ENCODE measurements at regions not wholly inside any gene's neighbourhood (a gene's known extent, or its start where the extent isn't known, plus 50 kb on each side); places are given as distances from the start of the nearest gene placed in this dataset.

DNA sequence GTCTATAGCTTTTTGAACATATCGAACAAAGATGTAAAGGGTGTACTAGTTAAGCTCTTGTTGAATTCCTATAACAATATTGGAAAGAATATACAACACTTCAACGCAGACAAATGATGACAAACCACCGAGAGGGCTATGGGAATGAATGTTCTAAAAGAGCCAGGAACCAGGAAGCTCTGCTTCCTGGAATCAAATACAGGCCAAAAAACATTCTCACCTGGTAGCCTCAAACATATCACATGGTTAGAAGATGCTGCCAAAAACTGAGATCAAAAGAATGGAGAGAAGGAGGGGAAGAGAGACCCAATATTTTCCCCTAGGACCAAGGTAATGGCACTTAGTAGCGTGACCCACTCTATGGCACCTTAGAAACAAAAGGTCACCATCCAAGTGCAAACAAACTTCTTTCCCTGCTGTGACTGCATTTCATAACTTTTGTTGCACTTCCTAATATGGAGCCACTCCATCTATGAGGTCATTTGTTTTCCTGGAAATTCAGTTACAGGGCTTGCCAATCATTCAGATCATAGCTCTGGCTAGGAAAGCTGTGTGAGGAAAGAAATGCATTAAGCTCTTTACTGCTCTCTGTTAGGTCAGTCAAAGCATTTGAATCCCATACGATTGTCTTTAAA lies 199.2 kb upstream of the NT5E start:
- Histone ChIP-seq H3T11ph (ENCODE audit: low read length) (no peak overlapping the region), H3K9me3 (ENCODE audit: control insufficient read depth, low read depth, low read length) (no peaks in the 10 kb centered on the region)

More for the DNA sequence above, 199.2 kb upstream of the NT5E start:
- Histone ChIP-seq H2AK5ac (ENCODE audit: insufficient read length, low read length) (no peak overlapping the region), H2BK15ac (ENCODE audit: low read depth, low read length) (no peak overlapping the region), H4K91ac (ENCODE audit: insufficient read length, low read depth, low read length) (no peak overlapping the region), H2BK5ac (ENCODE audit: insufficient read length, low read length) (no peak overlapping the region), H3K9ac (ENCODE audit: extremely low read depth, insufficient read length, low read length) (no peak overlapping the region), H3K23me2 (ENCODE audit: insufficient read length, low read depth, low read length, poor library complexity, severe bottlenecking) (no peaks in the 10 kb centered on the region), H3K18ac (ENCODE audit: insufficient read length, low read depth, low read length) (no peak overlapping the region), H3K27me3 (ENCODE audit: insufficient read depth, low read length) (no peaks in the 10 kb centered on the region), H3K56ac (ENCODE audit: insufficient read length, low read depth, low read length) (no peak overlapping the region), H2AFZ (ENCODE audit: low read length) (no peak overlapping the region), H4K5ac (ENCODE audit: insufficient read length, low read depth, low read length) (no peak overlapping the region), H2BK120ac (ENCODE audit: low read depth, low read length, poor library complexity, severe bottlenecking) (no peak overlapping the region), H2BK12ac (ENCODE audit: insufficient read length, low read depth, low read length) (no peak overlapping the region), H3K79me2 (ENCODE audit: insufficient read depth, low read length) (no peaks in the 10 kb centered on the region), H2BK20ac (ENCODE audit: low read depth, low read length, poor library complexity, severe bottlenecking) (no peak overlapping the region), H3K4me2 (ENCODE audit: insufficient read depth, insufficient read length, low read length) (no peak overlapping the region), H3K23ac (ENCODE audit: insufficient read length, low read depth, low read length) (no peak overlapping the region), H3K79me1 (ENCODE audit: insufficient read depth, low read depth, low read length, poor library complexity, severe bottlenecking) (no peaks in the 10 kb centered on the region), H3K27ac (ENCODE audit: insufficient read length, low read depth, low read length) (no peak overlapping the region), H3K14ac (ENCODE audit: insufficient read depth, low read length) (no peak overlapping the region), H3K4me1 (ENCODE audit: insufficient read depth, low read length) (no peaks in the 10 kb centered on the region), H4K20me1 (ENCODE audit: control insufficient read depth, insufficient read depth, insufficient read length) (no peaks in the 10 kb centered on the region), H3K4ac (ENCODE audit: low read depth, low read length) (no peak overlapping the region), H4K8ac (replicated peaks; ENCODE audit: insufficient read length, low read depth, low read length) (no peak overlapping the region)
- no peak overlapping the region for H3K27ac Mint-ChIP-seq
- no peak for DNase-seq
- no peak overlapping the region for H3K4me3 Mint-ChIP-seq
- WGBS (ENCODE audit: extremely low coverage, insufficient read length, low lambda C conversion rate) = no CpG with 5 or more reads among the region's 5 CpGs
- TF ChIP-seq, protein P1, sequence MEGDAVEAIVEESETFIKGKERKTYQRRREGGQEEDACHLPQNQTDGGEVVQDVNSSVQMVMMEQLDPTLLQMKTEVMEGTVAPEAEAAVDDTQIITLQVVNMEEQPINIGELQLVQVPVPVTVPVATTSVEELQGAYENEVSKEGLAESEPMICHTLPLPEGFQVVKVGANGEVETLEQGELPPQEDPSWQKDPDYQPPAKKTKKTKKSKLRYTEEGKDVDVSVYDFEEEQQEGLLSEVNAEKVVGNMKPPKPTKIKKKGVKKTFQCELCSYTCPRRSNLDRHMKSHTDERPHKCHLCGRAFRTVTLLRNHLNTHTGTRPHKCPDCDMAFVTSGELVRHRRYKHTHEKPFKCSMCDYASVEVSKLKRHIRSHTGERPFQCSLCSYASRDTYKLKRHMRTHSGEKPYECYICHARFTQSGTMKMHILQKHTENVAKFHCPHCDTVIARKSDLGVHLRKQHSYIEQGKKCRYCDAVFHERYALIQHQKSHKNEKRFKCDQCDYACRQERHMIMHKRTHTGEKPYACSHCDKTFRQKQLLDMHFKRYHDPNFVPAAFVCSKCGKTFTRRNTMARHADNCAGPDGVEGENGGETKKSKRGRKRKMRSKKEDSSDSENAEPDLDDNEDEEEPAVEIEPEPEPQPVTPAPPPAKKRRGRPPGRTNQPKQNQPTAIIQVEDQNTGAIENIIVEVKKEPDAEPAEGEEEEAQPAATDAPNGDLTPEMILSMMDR (conservative IDR thresholded peaks at IDR 0.05) = no peak
- H3K27me3 Mint-ChIP-seq (ENCODE audit: low read depth) = no peaks in the 10 kb centered on the region
- H3K4me1 Mint-ChIP-seq = peaks cover 0 to 7% of the 10 kb centered on the region in 2 experiments; a peak in 1 of 4 replicates
- H3K9me3 Mint-ChIP-seq = peaks cover 4 to 5% of the 10 kb centered on the region in 2 experiments; a peak in 4 of 5 replicates
- peaks cover 3 to 6% (median 5%) of the 10 kb centered on the region in 3 experiments; a peak in 2 of 7 replicates for H3K36me3 Mint-ChIP-seq (ENCODE audit: insufficient read depth in 1 of 3, low read depth in 3 of 3)

Measured in H9 (cell line).